ENCODE measurements at regions not wholly inside any gene's neighbourhood (a gene's known extent, or its start where the extent isn't known, plus 50 kb on each side); places are given as distances from the start of the nearest gene placed in this dataset.
"Not testable (repeated sequence)": the region's sequence is repeated elsewhere in the genome, so short reads cannot be mapped to it uniquely, and the experiment has no call there.

DNA sequence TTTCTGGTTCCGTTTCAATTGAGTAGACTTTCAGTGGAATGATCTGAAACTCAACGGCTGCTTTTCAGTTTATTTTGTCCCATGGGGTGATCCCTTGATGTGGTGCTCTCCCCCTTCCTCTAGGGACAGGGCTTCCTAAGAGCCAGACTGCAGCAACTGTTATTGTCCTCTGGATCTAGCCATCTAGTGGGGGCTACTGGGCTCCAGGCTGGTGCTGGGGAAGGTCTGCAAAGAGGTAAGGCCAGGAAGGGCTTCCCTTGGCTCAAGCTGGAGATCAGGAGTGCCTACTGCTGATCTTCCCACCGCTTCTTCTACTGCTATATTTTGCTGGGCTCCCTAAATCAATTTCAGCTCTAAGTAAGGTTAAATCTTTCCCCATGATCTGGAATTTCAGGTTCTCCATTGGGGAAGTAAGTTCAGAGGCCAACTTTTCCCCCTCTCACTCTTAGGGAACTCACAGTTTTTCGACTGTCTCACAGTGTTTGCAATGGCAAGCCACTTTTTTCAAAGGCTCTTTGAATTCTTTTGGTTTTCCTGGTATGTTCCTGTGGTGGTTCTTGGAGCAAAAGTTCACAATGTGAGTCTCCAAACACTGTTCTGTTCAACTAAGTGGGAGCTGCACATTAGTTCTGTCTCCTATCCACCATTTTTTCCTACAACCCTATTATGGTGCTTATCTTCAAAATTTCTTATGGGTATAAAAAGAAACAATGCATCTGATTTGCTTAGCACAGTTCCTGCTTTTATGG, 286.2 kb upstream of the EXOC2 start:
- DNase-seq (ENCODE audit: low spot score), result no peak
- 92% methylated on average over 4 of the region's 4 CpGs for WGBS (ENCODE audit: low lambda C conversion rate, missing lambda C conversion rate)
- Histone ChIP-seq H3K9me2 (replicated peaks; ENCODE audit: insufficient read depth) (no peaks in the 10 kb centered on the region), H3K4me1 (ENCODE audit: insufficient read depth) (no peaks in the 10 kb centered on the region), H3K36me3 (replicated peaks; ENCODE audit: insufficient read depth, low read depth) (no peaks in the 10 kb centered on the region), H3K9me3 (ENCODE audit: low read depth) (peaks cover 6% of the 10 kb centered on the region), H4K20me1 (ENCODE audit: insufficient read depth, poor library complexity, severe bottlenecking) (no peaks in the 10 kb centered on the region), H3K27ac (no peak overlapping the region), H2AFZ (no peak overlapping the region), H3K27me3 (no peaks in the 10 kb centered on the region), H3K4me2 (no peak overlapping the region), H3K79me2 (no peaks in the 10 kb centered on the region), H3K4me3 (no peak overlapping the region)
- no peak for TF ChIP-seq CTCF (IDR thresholded peaks at IDR 0.05; ENCODE audit: poor library complexity)
- no peak for TF ChIP-seq EZH2phosphoT487 (IDR thresholded peaks at IDR 0.05; ENCODE audit: low read depth, severe bottlenecking, unreplicated experiment)
- TF ChIP-seq EZH2 (IDR thresholded peaks at IDR 0.05; ENCODE audit: borderline replicate concordance), result no peak

GRCh38 chr6:977226-977625, 284.3 kb upstream of the EXOC2 start:
- not testable (repeated sequence) for H3K9me3 ChIP-seq (ENCODE audit: low read depth); H3K4me3 ChIP-seq; H3K9me2 ChIP-seq (replicated peaks; ENCODE audit: insufficient read depth); H3K27ac ChIP-seq; H3K36me3 ChIP-seq (replicated peaks; ENCODE audit: insufficient read depth, low read depth); H2AFZ ChIP-seq; H3K4me1 ChIP-seq (ENCODE audit: insufficient read depth); H3K4me2 ChIP-seq; H3K27me3 ChIP-seq; H4K20me1 ChIP-seq (ENCODE audit: insufficient read depth, poor library complexity, severe bottlenecking); DNase-seq (ENCODE audit: low spot score); H3K79me2 ChIP-seq

GRCh38 chr6:971981-972640, 279.2 kb upstream of the EXOC2 start:
- Histone ChIP-seq H3K9me2 (replicated peaks; ENCODE audit: insufficient read depth) (no peaks in the 10 kb centered on the region), H3K9me3 (ENCODE audit: low read depth) (peaks cover 6% of the 10 kb centered on the region), H2AFZ (no peak overlapping the region), H3K4me3 (no peak overlapping the region), H3K27ac (no peak overlapping the region), H3K36me3 (replicated peaks; ENCODE audit: insufficient read depth, low read depth) (no peaks in the 10 kb centered on the region), H3K27me3 (no peaks in the 10 kb centered on the region), H3K4me2 (no peak overlapping the region), H3K4me1 (ENCODE audit: insufficient read depth) (no peaks in the 10 kb centered on the region), H3K79me2 (no peaks in the 10 kb centered on the region), H4K20me1 (ENCODE audit: insufficient read depth, poor library complexity, severe bottlenecking) (no peaks in the 10 kb centered on the region)
- no peak for DNase-seq (ENCODE audit: low spot score)
- TF ChIP-seq EZH2phosphoT487 (IDR thresholded peaks at IDR 0.05; ENCODE audit: low read depth, severe bottlenecking, unreplicated experiment), result no peak
- TF ChIP-seq CTCF (IDR thresholded peaks at IDR 0.05; ENCODE audit: poor library complexity), result no peak
- TF ChIP-seq EZH2 (IDR thresholded peaks at IDR 0.05; ENCODE audit: borderline replicate concordance), result no peak
- WGBS (ENCODE audit: low lambda C conversion rate, missing lambda C conversion rate), result 83% methylated on average over 17 of the region's 17 CpGs

DNA sequence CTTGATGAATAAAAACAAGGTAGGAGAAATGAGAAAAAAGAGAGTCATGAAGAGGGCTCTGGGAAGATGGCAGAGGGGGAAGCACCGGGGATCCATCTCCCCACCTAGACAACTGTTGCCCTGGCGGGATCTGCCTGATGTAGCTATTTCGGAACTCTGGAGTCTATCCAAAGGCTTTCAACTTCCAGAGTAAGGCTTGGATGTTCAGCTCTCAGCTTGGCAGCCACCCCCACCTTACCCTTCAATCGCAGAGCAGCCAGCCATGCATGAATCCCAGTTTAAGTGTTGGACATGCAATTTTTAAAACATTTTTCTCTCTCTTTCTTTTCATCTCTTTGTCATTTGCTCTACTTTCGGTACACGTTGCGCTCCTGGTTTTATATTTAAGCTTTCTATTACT, 275.9 kb upstream of the EXOC2 start:
- no peak overlapping the region for H3K4me3 ChIP-seq

More for the DNA sequence above, 275.9 kb upstream of the EXOC2 start:
- Histone ChIP-seq H2AFZ (no peak overlapping the region), H3K4me2 (no peak overlapping the region), H3K27ac (no peak overlapping the region), H3K79me2 (no peaks in the 10 kb centered on the region), H3K9me3 (ENCODE audit: low read depth) (no peaks in the 10 kb centered on the region), H4K20me1 (ENCODE audit: insufficient read depth, poor library complexity, severe bottlenecking) (no peaks in the 10 kb centered on the region), H3K36me3 (replicated peaks; ENCODE audit: insufficient read depth, low read depth) (no peaks in the 10 kb centered on the region), H3K9me2 (replicated peaks; ENCODE audit: insufficient read depth) (no peaks in the 10 kb centered on the region), H3K4me1 (ENCODE audit: insufficient read depth) (no peaks in the 10 kb centered on the region), H3K27me3 (no peaks in the 10 kb centered on the region)
- no peak for TF ChIP-seq EZH2 (IDR thresholded peaks at IDR 0.05; ENCODE audit: borderline replicate concordance)
- no peak for TF ChIP-seq EZH2phosphoT487 (IDR thresholded peaks at IDR 0.05; ENCODE audit: low read depth, severe bottlenecking, unreplicated experiment)
- no peak for TF ChIP-seq CTCF (IDR thresholded peaks at IDR 0.05; ENCODE audit: poor library complexity)
- DNase-seq (ENCODE audit: low spot score), result no peak
- WGBS (ENCODE audit: low lambda C conversion rate, missing lambda C conversion rate), result 92% methylated on average over 7 of the region's 7 CpGs

All from hepatocyte (in vitro differentiated cells).